ENCODE measurements at regions not wholly inside any gene's neighbourhood (a gene's known extent, or its start where the extent isn't known, plus 50 kb on each side); places are given as distances from the start of the nearest gene placed in this dataset.
"Not testable (repeated sequence)": the region's sequence is repeated elsewhere in the genome, so short reads cannot be mapped to it uniquely, and the experiment has no call there.

- DNase-seq (ENCODE audit: low read depth in 4 of 4, low spot score in 2 of 4) = no peak
Measured at GRCh38 chr14:22227084-22227483, 361.9 kb downstream of the DAD1 start.

DNA sequence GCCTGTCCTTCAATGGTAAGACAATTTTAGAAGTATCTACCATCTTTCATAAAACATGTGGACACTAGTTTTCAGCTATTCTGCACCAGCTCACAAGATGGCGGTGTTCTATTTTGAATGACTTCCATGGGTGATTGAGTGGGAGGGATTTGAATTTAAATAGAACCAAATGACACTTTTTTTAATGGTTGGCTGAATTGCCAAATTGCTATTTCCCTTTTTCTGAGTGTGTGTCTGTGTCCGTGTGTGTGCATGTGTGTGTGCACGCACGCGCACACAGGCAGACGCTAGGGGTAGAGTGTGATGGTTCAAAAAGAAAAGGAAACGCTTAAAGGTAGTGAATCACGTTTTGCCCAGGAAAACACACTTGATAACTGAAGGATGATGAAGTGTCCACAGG, 362.6 kb downstream of the DAD1 start:
- no peak for DNase-seq (ENCODE audit: low read depth in 4 of 4, low spot score in 2 of 4)

GRCh38 chr14:22225516-22226140, 363.4 kb downstream of the DAD1 start:
- DNase-seq (ENCODE audit: low read depth in 4 of 4, low spot score in 2 of 4) = no peak

- DNase-seq (ENCODE audit: low read depth in 4 of 4, low spot score in 2 of 4) = no peak
Measured at GRCh38 chr14:22221508-22221907, 367.5 kb downstream of the DAD1 start.

GRCh38 chr14:22220427-22220826, 368.6 kb downstream of the DAD1 start:
- no peak for DNase-seq (ENCODE audit: low read depth in 4 of 4, low spot score in 2 of 4)

- DNase-seq (ENCODE audit: low read depth in 4 of 4, low spot score in 2 of 4) = no peak
Measured at GRCh38 chr14:22218728-22219127, 370.3 kb downstream of the DAD1 start.

- DNase-seq (ENCODE audit: low read depth in 4 of 4, low spot score in 2 of 4) = no peak
Measured at GRCh38 chr14:22213120-22213519, 375.9 kb downstream of the DAD1 start.

DNA sequence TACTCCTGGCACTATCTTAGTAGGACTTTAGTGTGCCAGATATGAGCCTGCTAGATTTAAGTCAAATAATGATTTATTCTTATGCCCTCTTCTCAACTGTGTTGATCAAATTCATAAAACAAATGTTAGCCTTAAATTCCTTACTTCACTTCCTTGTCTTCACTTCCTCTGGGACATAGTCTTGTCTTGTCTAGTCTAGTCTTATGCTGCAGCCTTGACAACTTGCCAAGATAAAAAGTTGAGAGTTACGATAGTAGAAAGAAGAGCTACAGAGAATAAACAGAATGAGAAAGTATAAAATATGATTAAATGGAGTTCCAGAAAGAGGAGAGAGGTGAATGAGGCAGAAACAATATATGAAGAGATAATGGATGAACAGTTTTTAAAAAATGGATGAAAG, 378.1 kb downstream of the DAD1 start:
- no peak for DNase-seq (ENCODE audit: low read depth in 4 of 4, low spot score in 2 of 4)

- no peak for DNase-seq (ENCODE audit: low read depth in 4 of 4, low spot score in 2 of 4)
Measured at GRCh38 chr14:22210026-22210425, 379.0 kb downstream of the DAD1 start.

- DNase-seq (ENCODE audit: low read depth in 4 of 4, low spot score in 2 of 4) = no peak
Measured at GRCh38 chr14:22203036-22203435, 386.0 kb downstream of the DAD1 start.

DNA sequence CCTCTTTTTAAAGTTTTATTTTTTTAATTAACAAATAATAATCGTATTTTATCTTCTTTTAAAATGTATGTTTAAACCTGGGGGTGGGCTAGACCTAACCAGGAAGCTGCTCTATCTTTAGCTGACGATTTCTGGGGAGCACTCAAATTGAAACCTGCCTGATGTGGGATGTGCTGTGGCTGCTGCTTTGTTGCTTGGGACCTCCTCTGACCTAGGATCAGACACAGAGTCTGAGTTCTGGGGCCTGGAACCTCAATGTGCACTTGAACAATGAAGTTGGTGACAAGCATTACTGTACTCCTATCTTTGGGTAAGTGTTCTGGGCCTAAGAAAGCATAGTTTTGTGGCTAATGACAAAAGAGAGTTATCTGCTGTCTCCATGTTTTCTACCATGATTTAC, 386.7 kb downstream of the DAD1 start:
- DNase-seq (ENCODE audit: low read depth in 4 of 4, low spot score in 2 of 4) = no peak

- peak in 2 of 4 donors; percentile 1 to 17 for DNase-seq (ENCODE audit: low read depth in 4 of 4, low spot score in 2 of 4)
Measured at GRCh38 chr14:22200977-22201605, 387.9 kb downstream of the DAD1 start.

- not testable (repeated sequence) for DNase-seq (ENCODE audit: low read depth in 4 of 4, low spot score in 2 of 4)
Measured at GRCh38 chr14:22200131-22200530, 388.9 kb downstream of the DAD1 start.

- no peak for DNase-seq (ENCODE audit: low read depth in 4 of 4, low spot score in 2 of 4)
Measured at GRCh38 chr14:22194664-22195063, 394.4 kb downstream of the DAD1 start.

- no peak for DNase-seq (ENCODE audit: low read depth in 4 of 4, low spot score in 2 of 4)
Measured at GRCh38 chr14:22190411-22191191, 398.4 kb downstream of the DAD1 start.

DNA sequence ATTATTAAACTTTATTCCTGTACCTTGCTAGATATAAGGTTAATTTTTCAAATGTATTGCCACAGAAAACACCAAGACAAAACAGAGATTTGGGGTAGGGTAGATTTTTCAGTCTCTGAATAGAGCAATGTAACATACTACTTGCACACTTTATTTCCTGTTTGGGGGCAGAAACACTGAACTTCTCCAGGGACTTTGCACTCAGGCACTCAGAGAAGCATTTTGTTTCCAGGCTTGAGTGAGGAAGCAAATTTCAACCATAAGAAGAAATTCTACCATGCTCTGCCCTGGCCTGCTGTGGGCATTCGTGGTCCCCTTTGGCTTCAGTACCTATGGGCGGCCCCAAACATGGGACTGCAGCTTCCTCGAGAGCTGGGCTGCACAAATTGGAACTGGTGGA, 399.1 kb downstream of the DAD1 start:
- no peak for DNase-seq (ENCODE audit: low read depth in 4 of 4, low spot score in 2 of 4)

DNA sequence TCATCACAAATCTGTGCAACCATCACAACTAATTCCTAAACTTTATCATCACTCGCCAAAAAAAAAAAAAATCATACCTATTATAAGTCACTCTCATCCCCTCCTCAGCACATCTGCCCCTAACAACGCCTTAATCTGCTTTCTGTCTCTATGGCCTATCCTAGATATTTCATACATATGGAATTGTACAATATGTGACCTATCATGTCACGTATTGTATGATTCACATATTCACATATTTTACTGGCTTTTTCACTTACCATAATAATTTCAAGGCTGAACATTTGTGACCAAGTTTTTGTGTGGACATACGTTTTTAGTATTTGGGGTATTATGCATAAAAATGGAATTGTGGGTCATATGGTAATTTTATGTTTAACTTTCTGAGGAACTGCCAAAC, 400.7 kb downstream of the DAD1 start:
- no peak for DNase-seq (ENCODE audit: low read depth in 4 of 4, low spot score in 2 of 4)

DNA sequence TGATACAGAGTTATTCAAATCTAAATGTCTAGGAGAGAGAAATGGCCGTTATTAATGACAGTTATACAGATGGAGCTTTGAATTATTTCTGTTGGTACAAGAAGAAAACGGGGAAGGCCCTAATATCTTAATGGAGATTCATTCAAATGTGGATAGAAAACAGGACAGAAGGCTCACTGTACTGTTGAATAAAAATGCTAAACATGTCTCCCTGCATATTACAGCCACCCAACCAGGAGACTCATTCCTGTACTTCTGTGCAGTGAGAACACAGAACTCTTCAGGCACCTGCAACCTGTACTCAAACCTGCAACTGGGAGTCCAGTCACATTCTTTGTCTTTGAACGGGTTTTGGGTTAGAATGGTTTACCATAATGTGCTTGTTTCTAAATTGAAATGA, 403.2 kb downstream of the DAD1 start:
- no peak for DNase-seq (ENCODE audit: low read depth in 4 of 4, low spot score in 2 of 4)

- no peak for DNase-seq (ENCODE audit: low read depth in 4 of 4, low spot score in 2 of 4)
Measured at GRCh38 chr14:22185191-22185590, 403.8 kb downstream of the DAD1 start.

DNA sequence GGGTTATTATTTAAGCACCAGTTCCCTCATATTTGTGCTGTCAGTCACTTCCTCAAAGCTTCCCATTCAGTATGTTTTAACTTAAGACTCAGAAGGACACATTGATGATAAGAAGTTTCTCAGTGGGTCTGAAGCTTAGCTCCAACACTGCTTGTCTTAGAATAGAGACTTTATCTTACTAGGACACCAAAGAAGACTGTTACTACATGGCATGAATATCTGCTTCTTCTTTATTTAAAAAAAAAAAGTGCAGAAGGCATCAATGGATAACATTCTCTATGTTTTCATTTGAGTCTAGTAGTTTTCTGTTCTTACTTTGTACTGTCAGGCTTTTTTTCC, 404.2 kb downstream of the DAD1 start:
- DNase-seq (ENCODE audit: low read depth in 4 of 4, low spot score in 2 of 4) = no peak

- DNase-seq (ENCODE audit: low read depth in 4 of 4, low spot score in 2 of 4) = no peak
Measured at GRCh38 chr14:22184157-22184829, 404.7 kb downstream of the DAD1 start.

DNA sequence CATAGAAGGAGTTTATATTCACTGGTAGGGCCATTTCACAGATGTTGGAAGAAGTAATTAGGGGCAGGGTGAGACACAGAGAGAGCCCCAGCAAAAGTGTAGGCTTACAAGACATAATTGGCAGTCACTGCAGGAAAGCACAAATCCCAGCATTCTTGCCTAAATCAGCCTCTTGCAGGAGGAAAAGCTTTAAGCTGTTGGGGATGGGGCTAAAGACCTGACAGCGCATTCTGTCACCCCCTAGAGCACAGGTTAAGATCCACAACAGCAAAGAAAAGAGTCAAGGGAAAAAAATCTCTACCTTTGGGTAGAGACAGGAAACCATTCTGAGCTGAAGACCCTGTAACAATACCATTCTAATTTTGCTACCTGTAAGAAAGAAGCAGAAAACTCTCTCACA, 409.0 kb downstream of the DAD1 start:
- DNase-seq (ENCODE audit: low read depth in 4 of 4, low spot score in 2 of 4) = no peak

Measured in left renal cortex interstitium (tissue), 4 donors.